ENCODE measurements at regions not wholly inside any gene's neighbourhood (a gene's known extent, or its start where the extent isn't known, plus 50 kb on each side); places are given as distances from the start of the nearest gene placed in this dataset.

DNA sequence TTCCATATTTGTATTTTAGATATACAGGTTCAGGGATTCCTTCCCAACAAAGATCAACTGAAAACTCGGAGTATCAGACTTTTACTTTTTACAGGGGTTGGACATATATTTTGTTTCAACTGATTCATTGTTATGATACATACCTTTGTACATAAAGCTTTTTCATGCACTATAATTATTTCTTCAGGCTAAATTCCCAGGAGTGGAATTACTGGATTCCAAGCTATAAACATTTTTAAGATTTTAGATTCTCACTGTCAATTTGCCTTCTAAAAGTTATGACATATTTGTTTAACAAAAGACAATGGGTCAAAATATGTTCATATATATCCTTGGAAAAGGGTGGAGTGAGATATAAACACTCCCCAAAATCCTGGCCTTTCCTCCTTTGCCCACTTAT lies 449.0 kb downstream of the PDCD6IP start:
- no peak for DNase-seq (ENCODE audit: low spot score)

DNA sequence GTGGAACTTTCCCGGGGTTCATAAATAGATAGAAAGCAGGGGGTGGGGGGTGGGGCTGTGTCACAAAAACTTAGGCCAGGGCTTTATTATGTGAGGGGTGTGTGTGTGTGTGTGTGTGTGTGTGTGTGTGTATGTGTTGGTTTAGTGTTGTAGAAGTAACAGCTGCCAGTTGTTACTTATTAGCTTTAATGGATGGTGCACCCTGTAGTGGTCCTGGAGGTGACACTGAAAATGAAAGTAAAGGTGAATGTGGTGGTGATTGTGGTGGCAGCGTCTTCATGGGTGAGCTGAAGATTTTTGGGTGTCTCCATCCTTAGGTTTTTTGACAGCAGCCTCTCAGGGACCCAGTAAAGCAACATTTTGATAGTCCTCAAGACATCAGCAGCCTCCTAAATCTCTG lies 449.9 kb downstream of the PDCD6IP start:
- no peak for DNase-seq (ENCODE audit: low spot score)

DNA sequence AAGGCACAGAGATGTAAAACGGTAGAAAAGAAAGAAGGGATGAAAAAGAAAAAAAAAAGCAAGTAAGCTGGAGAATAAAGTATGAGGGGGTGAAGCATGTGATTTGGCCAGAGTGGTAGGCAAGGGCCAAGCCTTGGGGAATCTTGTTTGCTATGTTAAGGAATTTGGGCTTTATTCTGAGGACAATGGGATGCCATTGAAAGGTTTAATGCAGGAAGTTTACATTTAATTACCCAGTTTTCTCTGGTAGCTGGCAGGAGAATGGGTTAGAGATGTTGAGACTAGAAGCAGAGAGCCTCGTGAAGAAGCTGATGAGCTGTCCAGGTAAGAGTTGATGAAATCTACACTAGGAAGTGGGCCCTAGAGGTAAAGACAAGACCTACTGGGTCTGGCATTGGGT lies 455.9 kb downstream of the PDCD6IP start:
- no peak for DNase-seq (ENCODE audit: low spot score)

DNA sequence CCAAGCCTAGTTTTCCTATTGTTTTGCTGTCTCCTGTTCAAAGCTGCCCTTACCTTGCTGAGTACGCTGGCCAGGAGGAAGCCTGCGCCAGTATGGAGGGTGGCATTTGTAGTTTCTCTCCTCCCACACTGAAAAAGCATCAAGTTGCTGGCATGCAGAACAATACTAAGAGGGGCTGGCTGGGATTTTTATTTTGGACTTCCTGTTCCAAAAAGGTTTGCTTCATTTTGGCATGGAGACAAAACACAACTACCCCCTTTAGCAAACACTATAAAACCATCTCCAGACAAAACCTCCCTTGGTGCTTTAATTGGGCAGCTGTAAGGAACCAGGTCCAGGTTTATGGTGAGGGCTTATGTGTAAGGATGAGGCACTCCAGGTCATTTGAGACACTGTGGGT lies 457.6 kb downstream of the PDCD6IP start:
- no peak for DNase-seq (ENCODE audit: low spot score)

DNA sequence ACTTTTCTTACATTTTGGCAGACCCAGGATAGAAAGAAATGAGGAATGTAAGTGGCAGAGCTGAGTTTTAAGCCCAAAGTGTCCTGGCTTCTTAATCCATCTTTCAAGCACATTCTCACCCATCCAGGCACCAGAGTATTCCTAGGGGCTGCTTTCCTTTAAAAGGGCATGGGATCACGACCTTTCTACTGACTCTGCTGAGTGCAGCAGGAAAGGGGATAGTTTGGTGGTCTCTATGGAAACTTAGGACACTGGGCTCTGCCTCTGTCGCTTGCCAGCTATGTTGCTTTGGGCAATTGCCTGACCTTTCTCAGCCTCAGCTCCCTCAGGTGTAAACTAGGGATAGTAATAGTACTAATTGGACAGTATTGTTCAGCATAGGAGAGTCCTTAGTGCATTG lies 458.4 kb downstream of the PDCD6IP start:
- DNase-seq (ENCODE audit: low spot score): no peak

DNA sequence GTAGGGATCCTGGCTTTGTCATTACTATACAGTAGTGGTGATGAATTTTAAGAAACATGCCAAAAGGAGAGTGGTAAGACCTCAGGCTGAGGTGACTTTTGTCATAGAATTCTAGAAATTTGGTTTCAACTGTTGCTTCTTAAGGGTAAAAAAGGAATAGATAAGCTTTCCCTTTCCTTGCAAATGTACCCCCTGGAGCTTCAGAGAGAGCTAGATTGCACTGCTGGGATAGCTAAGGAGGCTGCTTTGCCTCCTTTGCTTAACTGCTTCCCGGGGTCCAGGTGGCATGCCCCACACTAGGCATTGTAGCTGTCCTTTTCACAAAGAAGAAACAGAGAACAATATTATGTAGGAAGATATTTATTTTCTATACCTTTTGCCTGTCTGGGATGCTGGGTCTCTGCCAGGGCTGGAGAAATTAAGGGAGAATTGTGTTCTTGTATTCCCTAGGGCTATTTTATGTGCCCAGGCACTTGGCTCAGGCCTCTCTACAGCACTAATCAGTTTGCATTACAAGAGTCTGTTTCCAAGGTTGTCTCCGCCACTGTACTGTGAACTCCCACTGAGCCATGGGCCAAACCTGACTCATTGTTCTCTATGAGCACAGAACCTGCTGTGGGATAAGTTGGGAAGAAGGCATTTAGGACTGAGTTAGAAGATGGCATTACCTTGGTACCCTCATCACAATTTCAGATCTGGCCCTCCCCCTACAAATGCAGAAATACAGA lies 460.0 kb downstream of the PDCD6IP start:
- no peak for DNase-seq (ENCODE audit: low spot score)

DNA sequence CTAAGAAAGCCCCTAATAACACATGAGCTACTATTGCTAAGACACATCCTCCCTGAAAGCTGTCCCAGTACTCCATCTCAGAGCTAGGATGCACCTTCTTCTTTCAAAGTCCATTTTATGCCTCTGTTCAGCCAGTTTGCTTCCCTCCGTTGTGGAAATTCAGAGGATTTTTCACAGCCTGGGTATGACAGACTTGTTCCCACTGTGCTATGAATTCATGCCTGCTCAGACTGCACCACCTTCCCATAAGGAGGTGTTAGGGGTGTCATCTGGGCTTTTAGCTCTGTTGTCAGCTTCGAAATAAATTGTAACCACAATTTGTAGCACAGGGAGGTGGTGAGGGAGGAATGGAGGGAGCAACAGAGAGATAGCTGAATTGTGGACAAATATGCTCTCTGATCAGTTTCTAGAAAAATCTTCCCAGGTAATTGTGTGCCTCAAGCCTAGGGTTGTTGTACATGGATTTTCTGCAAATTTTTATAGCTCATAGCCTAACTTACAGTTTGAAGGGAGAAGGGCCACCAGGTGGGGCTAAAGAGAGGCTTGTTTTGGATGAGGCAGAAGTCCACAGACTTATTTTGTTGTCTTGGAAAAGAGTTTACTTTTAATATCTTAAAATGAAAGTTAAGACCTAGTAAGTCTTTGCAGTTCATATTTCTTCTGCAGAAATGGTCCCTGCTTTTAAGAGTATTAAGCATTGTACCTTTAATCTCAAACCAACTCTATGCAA lies 462.0 kb downstream of the PDCD6IP start:
- DNase-seq (ENCODE audit: low spot score): peak; percentile 53

DNA sequence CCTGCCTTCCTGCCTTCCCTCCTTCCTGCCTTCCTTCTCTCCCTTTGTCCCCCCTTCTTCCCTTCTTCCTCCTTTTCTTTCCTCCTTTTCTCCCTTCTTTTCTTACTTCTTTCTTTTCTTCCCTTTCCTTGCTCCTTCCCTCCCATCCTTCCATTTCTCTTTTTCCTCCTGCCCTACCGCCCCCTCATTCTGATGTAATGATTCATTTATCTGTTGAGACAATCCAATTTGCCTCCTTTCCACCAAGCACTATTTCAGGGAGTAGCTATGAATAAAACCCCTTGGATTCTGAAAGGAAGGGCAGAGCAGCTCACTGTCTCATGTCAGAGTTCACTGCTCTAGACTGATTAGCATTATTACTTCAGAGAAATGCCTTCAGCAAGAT lies 462.6 kb downstream of the PDCD6IP start:
- no peak for DNase-seq (ENCODE audit: low spot score)

DNA sequence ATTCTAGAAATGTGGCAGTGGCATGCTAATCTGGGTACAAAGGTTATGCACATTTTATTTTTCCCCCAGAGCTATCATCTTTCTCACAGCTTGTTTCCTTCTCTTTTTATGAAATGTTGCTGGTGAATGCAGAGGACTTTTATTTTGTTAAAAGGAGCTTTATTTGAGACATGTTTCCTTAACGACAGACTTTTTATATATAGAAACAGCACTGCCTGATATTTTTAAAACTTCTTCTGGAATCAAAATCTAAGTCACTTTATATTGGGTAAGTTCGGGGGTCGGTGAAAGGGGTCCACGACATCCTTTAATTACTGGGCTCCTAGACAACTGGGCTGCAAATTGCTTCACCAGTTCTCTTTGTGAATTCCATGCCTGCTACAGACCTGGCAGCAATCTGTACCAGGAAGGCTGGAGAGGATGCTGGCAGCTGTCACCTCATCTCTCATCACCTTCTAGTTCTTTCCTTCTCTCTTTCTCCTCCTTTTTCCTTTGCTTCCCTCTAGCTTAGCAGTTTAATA lies 464.7 kb downstream of the PDCD6IP start:
- no peak for DNase-seq (ENCODE audit: low spot score)

DNA sequence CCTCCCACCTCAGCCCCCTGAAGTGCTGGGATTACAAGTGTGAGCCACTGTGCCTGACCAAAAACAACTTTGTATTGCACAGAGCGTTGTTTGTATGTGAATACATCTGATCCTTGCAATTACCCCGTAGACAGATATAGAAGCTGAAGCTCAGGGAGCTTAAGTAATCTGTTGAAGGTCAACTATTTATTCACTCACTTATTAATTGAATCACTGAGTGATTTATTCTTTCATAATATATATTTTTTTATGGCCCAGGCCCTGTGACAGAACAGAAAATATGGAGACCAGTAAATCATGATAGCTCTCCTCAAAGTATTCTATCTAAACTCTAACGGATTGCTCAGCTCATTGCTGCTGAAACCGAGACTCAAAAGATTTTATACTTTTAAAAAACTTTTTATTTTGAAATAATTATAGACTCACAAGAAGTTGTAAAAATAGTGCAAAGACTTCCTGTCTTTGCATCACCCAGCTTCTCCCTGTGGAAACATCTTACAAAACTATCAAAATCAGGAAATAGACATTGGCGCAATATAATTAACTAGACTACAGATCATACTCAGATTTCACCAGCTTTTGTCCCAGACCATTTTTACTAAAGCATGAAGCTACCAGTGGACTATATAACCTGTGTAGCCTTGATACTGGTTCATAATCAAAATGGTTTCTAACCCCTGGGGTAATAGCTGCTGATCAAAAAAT lies 466.1 kb downstream of the PDCD6IP start:
- DNase-seq (ENCODE audit: low spot score): no peak

DNA sequence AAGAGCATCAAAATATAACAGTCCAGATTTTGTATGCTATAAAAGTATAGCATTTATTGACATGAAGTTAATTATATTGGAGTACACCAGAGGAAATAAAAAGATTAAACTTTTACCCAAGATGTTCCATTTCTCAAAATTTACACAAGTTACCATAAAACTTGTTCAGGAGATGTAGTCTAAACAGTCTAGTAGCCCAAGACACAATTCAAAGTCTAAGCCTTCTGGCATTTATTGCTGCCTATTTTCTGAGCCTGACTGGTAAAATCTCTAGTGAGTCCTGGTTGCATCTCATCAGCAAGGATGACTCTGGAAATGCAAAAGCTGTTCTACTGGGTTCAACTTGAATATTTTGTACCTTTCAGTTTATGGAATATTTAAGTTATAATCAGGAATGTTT lies 468.7 kb downstream of the PDCD6IP start:
- DNase-seq (ENCODE audit: low spot score): no peak

DNA sequence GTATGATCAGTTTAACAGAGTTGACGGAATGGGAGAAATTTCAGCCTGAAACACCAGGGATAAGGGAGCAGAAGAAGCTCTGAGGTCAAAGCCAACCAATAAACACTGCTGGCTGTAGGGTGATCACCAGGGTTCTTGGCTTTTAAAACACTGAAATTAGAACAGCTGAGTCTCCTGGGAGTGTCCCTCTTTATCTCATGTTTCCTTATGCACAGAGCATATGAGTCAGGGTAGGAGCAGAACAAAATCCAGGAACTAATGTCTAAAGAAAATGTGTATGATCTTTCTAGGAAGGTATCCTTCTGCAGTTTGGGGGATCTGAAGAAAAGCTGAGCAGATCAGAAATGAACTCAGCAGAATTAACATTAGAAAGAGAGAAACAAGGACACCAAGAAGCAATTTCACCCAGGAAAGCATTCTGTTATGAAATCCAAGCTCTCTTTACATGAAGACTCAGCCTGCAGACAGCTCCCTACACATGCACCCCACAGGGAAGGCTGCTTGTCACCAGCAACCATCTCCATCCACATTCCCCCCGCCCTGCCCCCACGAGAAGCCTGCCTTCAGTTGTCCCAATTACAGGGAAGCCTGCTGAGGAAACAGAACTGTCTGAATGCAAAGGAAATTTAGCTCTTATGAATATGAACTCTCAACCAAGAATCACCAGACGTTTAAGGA lies 469.7 kb downstream of the PDCD6IP start:
- no peak for DNase-seq (ENCODE audit: low spot score)

DNA sequence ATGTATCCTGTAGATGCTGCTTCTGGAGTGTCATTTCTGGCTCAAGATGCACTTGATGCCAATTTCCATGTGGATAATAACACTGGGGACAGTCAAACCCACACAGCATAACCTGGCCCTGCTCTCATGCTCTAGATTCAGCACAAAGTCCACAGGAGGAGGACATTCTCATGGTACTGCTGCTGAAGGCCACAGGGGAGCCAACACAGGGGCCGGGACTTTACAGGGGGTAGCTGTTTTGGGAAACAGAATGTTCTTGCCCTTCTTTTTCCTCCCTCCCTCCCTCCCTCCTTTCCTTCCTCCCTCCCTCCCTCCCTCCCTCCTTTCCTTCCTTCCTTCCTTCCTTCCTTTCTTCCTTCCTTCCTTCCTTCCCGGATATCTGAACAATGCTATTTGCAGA lies 477.4 kb downstream of the PDCD6IP start:
- DNase-seq (ENCODE audit: low spot score): no peak

DNA sequence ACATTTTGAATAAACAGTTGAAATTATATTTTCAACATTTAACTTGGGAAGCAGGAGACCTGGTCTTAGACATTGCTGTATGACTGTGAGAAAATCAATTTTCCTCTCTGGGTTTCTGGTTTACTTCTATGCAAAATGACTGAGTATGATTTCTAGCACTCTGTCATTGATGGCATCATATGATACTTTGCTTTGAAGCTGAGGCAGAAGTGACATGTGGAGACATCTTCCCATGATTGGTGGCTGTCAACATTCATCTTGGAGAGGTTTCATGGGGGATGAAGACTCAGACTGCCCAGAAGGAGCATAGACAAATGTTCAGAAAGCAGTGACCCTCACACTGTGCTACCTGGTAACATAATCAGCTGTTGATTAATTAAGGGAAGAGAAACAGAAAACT lies 477.9 kb downstream of the PDCD6IP start:
- DNase-seq (ENCODE audit: low spot score): no peak

DNA sequence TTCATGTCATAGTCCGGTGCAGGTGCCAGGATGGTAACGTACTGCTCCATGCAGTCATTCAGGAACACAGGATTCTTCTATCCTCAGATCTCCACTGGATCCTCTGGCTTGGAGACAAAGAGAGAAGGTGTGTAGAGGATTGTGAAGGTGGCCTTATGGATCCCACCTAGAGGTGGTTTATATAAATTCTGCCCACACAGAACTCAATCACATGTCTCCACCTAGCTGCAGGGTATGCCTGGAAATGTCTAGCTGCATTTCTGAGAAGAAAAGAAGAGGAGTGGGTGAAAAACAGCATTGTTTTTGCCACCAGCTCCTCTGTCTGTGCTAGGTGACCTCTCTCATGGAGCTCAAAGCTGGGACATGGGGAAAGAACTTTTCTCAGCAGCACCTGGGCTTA lies 478.7 kb downstream of the PDCD6IP start:
- no peak for DNase-seq (ENCODE audit: low spot score)

DNA sequence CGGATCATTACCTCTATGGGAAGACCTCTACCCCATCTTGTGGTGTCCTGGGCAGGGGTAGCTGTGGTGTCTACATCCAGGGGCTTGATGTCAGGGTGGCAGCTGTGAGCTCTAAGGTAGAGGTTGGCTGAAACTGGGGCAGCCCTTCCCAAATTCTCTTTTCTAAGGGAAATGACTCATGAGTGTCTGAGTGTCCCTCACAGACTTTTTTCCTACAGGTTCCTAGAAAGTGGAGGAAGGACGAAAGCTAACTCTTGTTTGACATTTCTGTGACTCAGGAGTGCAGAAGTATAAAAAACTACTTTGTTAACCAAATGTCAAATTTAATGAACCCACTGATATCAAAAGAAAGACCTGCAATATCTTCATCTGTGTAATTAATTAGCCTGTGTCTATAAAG lies 481.5 kb downstream of the PDCD6IP start:
- DNase-seq (ENCODE audit: low spot score): no peak

DNA sequence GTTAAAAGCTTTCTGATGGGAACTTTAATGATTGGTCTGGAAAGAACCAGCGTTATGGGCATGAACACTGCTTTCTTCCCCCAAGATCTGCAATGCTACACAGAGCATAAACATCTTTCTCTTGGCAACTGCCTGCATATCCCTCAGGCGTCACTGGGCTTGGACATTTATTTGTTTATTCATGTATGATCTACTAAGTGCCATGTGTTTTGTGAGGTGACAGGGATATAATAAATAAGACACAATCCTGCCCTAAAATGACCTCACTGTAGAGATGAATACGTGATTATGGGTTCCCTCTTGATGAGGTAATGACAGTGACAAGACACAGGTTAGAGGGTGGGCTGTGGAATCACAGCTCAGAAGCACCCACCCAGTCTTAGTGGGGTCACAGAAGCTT lies 485.3 kb downstream of the PDCD6IP start:
- DNase-seq (ENCODE audit: low spot score): no peak

DNA sequence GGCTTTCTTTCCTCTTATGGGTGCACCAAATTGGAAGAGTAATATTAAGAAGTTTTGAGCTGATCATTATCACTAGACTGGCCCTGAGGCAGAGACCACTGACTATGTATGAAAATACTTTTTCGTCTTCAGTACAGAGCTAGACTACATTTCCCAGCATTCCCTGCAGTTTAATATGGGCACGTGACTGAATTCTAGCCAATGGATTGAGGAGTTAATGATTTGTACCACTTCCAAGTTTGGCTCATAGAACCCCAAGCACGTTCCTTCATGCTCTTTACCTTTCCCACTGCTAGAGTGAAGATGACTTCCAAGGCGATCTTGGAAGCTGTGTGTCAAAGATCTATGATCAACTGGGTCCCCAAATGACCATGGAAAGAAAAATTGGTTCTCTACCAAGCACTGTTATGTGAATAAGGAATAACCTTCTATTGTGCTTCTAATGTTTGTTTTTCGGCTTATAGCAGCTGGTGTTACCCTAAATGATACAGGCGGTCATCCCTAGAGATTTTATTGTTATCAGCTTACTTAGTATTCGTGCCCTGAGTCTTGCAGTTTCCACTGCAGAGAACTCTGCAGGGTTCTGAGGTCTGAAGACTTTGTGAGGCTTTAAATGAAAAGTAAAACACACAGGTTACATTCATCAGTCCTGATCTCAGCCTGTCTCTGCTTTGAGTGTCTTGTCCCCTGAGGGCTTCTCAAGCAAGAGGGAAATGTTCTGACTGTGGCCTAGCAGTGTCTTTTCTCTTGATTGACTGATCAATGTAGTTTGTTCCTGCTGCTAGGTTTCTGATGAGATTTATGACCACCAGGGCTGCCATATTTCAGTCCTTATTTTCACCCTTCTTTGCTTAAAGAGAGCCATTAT lies 486.8 kb downstream of the PDCD6IP start:
- no peak for DNase-seq (ENCODE audit: low spot score)

DNA sequence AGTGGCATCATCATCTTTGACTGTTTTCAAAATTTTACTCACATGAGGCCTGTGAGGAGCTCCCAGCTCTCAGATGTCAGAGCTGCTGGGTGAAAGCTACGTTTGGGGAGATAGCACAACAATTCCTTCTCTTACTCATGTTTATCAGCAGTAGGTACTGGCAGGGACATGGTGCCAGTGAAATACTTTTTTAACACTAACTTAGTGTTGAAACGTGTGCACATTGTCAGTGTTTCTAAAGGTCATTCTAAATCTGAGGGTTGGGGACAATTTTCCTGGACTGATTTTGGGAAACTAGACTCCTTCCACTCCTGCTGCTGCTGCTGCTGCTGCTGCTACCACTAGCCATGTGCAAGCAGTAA lies 487.4 kb downstream of the PDCD6IP start:
- no peak for DNase-seq (ENCODE audit: low spot score)

DNA sequence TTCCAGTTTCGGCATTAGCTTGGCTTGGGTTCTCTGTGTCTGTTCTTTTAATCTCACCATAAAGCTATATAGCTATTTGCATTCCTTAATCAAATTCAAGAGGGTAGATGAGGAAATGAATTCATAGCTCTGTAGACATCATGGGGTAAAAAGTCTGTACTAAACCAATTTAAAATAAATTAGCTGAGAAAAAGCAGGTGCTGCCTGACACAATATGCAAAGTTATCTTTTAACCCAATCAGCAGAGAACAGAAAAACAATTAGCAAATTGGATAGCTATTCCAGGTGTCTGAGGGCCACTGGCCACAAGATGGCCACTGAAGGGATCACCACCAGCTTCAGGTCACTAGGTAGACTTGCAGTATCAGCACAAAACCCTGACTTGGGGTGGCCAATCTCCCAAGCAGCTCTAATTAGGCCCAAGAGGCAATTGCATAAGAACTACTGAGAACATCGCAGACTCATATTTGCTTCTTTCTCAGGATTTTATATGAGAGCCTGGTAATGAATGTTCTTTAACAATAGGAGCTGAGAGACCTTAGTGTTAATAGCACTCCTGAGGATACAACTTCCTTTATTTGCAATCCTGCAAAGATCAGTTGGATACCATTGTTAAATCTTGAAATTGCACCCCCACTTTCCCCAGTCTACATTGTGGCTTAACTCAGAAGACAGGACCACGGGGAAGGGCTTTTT lies 494.3 kb downstream of the PDCD6IP start:
- DNase-seq (ENCODE audit: low spot score): no peak

DNA sequence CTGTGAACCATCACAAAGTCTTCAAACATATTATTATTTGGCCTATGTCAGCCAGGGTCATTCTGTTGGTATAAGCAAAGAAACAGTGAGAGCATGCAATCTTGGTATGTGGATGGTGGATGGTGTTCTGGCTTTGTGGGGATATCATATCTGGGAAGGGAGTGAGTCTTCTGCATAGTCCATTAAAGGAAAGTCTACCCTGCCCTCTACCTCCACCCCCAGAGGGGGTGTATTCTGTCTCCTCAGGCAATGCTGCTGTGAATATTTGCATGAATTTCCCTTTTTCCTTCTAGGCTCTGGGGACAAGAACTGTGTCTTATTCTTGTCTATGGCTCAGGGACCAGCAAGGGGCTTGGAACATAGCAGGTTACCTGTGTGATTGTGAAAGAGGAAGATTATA lies 495.8 kb downstream of the PDCD6IP start:
- no peak for DNase-seq (ENCODE audit: low spot score)
